ENCODE measurements at regions not wholly inside any gene's neighbourhood (a gene's known extent, or its start where the extent isn't known, plus 50 kb on each side); places are given as distances from the start of the nearest gene placed in this dataset.

- Histone ChIP-seq H3K9me3 (no peaks in the 10 kb centered on the region), H3K27ac (no peak overlapping the region), H3K36me3 (no peaks in the 10 kb centered on the region), H3K27me3 (no peaks in the 10 kb centered on the region), H3K4me3 (no peak overlapping the region), H3K4me1 (no peaks in the 10 kb centered on the region)
- no peak for TF ChIP-seq CTCF (IDR thresholded peaks at IDR 0.05)
- no peak for DNase-seq (ENCODE audit: low spot score)
These were observed 322.8 kb upstream of the POU3F3 start for GRCh38 chr2:104531122-104531521.

GRCh38 chr2:104537116-104537515 lies 316.8 kb upstream of the POU3F3 start:
- Histone ChIP-seq H3K4me1 (no peaks in the 10 kb centered on the region), H3K27me3 (no peaks in the 10 kb centered on the region), H3K27ac (no peak overlapping the region), H3K9me3 (no peaks in the 10 kb centered on the region), H3K4me3 (no peak overlapping the region), H3K36me3 (no peaks in the 10 kb centered on the region)
- TF ChIP-seq CTCF (IDR thresholded peaks at IDR 0.05): no peak
- no peak for DNase-seq (ENCODE audit: low spot score)

- DNase-seq (ENCODE audit: low spot score): no peak
- H3K36me3 ChIP-seq: no peaks in the 10 kb centered on the region
These were observed 315.8 kb upstream of the POU3F3 start for GRCh38 chr2:104538077-104538476.

DNA sequence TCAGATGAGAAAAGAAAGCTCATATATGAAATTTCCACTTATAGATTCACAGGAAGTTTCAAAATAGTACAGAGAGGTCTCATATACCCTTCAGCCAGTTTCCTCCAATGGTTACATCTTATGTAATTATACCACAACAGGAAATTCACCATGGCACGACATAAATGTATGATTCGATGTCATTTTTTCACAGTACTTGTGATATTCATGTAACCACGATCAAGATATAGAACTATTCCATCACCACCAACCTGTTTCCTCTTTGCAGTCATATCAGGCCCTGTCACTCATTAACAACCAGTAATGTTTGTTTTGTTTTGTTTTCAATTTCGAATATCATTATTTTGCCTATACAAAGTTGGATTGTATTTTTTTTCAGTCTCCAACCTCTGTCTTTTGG lies 314.3 kb upstream of the POU3F3 start:
- Histone ChIP-seq H3K27me3 (no peaks in the 10 kb centered on the region), H3K4me1 (no peaks in the 10 kb centered on the region), H3K36me3 (no peaks in the 10 kb centered on the region), H3K27ac (no peak overlapping the region), H3K4me3 (no peak overlapping the region), H3K9me3 (no peaks in the 10 kb centered on the region)
- no peak for DNase-seq (ENCODE audit: low spot score)
- TF ChIP-seq CTCF (IDR thresholded peaks at IDR 0.05): no peak

More at GRCh38 chr2:104538077-104538476, 315.8 kb upstream of the POU3F3 start:
- Histone ChIP-seq H3K27me3 (no peaks in the 10 kb centered on the region), H3K4me1 (no peaks in the 10 kb centered on the region), H3K4me3 (no peak overlapping the region), H3K9me3 (no peaks in the 10 kb centered on the region), H3K27ac (no peak overlapping the region)
- no peak for TF ChIP-seq CTCF (IDR thresholded peaks at IDR 0.05)

DNA sequence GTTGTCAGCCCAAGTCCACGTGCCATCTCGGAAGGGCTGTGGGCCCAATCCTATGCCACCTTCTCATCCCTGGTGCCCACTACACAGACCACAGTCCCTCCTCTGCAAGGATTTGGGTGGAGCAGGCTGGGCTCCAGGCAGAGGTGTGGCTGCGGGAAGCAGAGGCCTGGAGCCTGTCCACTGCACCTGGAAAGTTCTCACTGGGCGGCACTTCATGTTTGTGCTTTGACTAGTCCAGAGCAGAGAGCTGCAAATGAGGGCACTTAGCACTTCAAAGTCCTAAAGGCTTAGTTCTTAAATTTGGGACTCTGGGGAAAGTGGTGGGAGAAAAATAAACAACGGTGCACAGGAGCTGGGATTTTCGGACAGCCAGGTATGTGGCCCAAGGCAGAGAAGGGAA lies 308.9 kb upstream of the POU3F3 start:
- no peaks in the 10 kb centered on the region for H3K27me3 ChIP-seq
- DNase-seq (ENCODE audit: low spot score): no peak
- no peak overlapping the region for H3K27ac ChIP-seq
- no peaks in the 10 kb centered on the region for H3K4me1 ChIP-seq
- H3K4me3 ChIP-seq: no peak overlapping the region
- no peaks in the 10 kb centered on the region for H3K36me3 ChIP-seq
- H3K9me3 ChIP-seq: peaks cover 0 to 4% of the 10 kb centered on the region in 2 donors
- TF ChIP-seq CTCF (IDR thresholded peaks at IDR 0.05): no peak

GRCh38 chr2:104546537-104546936 lies 307.4 kb upstream of the POU3F3 start:
- no peak for TF ChIP-seq CTCF (IDR thresholded peaks at IDR 0.05)
- no peaks in the 10 kb centered on the region for H3K4me1 ChIP-seq
- no peaks in the 10 kb centered on the region for H3K27me3 ChIP-seq
- H3K27ac ChIP-seq: no peak overlapping the region
- no peak for DNase-seq (ENCODE audit: low spot score)
- H3K4me3 ChIP-seq: no peak overlapping the region
- peaks cover 0 to 7% of the 10 kb centered on the region in 2 donors for H3K9me3 ChIP-seq
- H3K36me3 ChIP-seq: no peaks in the 10 kb centered on the region
